ENCODE measurements at regions not wholly inside any gene's neighbourhood (a gene's known extent, or its start where the extent isn't known, plus 50 kb on each side); places are given as distances from the start of the nearest gene placed in this dataset.

DNA sequence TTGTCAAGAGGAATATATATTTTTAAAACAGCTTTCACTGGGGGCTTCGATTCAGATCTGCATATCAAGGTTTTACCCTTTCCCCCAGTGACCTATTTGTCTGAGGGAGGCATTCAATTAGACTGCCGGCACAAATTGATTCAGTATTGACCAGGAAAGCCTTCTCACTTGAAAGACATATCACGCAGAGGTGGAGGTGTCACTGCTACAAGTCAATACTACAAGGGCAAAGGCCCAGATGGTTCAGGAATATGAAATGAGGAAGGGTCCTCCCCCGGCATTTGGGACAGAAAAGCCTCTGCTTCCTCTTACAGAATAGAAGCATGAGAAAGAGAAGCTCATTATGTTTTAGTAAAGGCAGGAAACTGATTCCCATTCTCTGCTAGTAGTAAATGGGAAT is 383.6 kb downstream of the HNRNPD start:
- H3K9ac ChIP-seq (ENCODE audit: low read depth, low read length), result no peak overlapping the region
- H3K9me3 ChIP-seq (ENCODE audit: insufficient read depth, low read depth, low read length), result no peaks in the 10 kb centered on the region
- H3K4me1 ChIP-seq (ENCODE audit: insufficient read depth, low read length), result peaks cover 22% of the 10 kb centered on the region
- H3K36me3 ChIP-seq (ENCODE audit: insufficient read depth, low read depth, low read length), result no peaks in the 10 kb centered on the region
- no peak overlapping the region for H3K27ac ChIP-seq (ENCODE audit: low read length)
- no peaks in the 10 kb centered on the region for H3K27me3 ChIP-seq (ENCODE audit: insufficient read depth, low read length)
- no peak overlapping the region for H3K4me3 ChIP-seq (ENCODE audit: low read length)

- H3K36me3 ChIP-seq (ENCODE audit: insufficient read depth, low read depth, low read length), result no peaks in the 10 kb centered on the region
- peaks cover 22% of the 10 kb centered on the region for H3K4me1 ChIP-seq (ENCODE audit: insufficient read depth, low read length)
- H3K27me3 ChIP-seq (ENCODE audit: insufficient read depth, low read length), result no peaks in the 10 kb centered on the region
- no peak overlapping the region for H3K4me3 ChIP-seq (ENCODE audit: low read length)
- no peak overlapping the region for H3K9ac ChIP-seq (ENCODE audit: low read depth, low read length)
- no peaks in the 10 kb centered on the region for H3K9me3 ChIP-seq (ENCODE audit: insufficient read depth, low read depth, low read length)
- no peak overlapping the region for H3K27ac ChIP-seq (ENCODE audit: low read length)
Measured at GRCh38 chr4:81989202-81989601, 384.6 kb downstream of the HNRNPD start.

DNA sequence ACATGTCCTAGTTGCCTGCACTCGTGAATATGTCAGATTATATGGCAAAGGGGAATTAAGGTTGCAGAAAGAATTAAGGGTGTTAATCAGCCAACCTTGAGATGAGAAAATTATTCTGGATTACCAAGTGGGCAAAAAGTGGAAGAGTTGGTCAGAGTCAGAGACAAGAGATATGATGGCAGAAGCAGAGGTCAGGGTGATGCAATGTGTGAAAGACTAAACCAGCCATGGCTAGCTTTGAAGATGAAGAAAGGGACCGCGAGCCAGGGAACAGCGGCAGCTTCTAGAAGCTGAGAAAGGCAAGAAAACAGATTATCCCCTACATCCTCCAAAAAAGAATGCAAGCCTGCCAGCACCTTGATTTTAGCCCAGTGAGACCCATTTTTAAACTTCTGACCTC is 385.6 kb downstream of the HNRNPD start:
- H3K27ac ChIP-seq (ENCODE audit: low read length), result no peak overlapping the region
- H3K36me3 ChIP-seq (ENCODE audit: insufficient read depth, low read depth, low read length), result no peaks in the 10 kb centered on the region
- no peaks in the 10 kb centered on the region for H3K9me3 ChIP-seq (ENCODE audit: insufficient read depth, low read depth, low read length)
- H3K27me3 ChIP-seq (ENCODE audit: insufficient read depth, low read length), result no peaks in the 10 kb centered on the region
- H3K4me3 ChIP-seq (ENCODE audit: low read length), result no peak overlapping the region
- peaks cover 22% of the 10 kb centered on the region for H3K4me1 ChIP-seq (ENCODE audit: insufficient read depth, low read length)
- no peak overlapping the region for H3K9ac ChIP-seq (ENCODE audit: low read depth, low read length)

DNA sequence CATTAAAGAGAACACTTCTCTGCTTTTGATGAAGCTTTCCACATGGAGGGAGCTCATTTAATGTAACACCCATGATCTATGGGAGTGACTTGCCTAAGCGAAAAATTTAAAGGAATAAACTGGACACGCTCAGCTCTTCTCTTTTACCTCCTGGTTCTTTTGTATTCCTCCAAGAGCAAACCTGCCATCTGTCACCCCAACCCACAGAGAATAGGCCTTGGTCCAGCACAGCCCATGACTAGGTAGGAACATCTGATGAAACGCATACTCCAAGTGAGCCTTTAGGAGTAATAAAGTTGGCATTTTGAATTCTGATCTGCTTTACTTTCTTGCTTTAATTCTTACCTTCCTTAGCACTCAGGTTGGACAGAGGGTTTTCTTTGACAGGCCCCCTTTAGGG is 389.0 kb downstream of the HNRNPD start:
- H3K4me1 ChIP-seq (ENCODE audit: insufficient read depth, low read length), result peaks cover 7% of the 10 kb centered on the region
- H3K9me3 ChIP-seq (ENCODE audit: insufficient read depth, low read depth, low read length), result no peaks in the 10 kb centered on the region
- H3K4me3 ChIP-seq (ENCODE audit: low read length), result no peak overlapping the region
- no peaks in the 10 kb centered on the region for H3K27me3 ChIP-seq (ENCODE audit: insufficient read depth, low read length)
- no peak overlapping the region for H3K27ac ChIP-seq (ENCODE audit: low read length)
- H3K36me3 ChIP-seq (ENCODE audit: insufficient read depth, low read depth, low read length), result no peaks in the 10 kb centered on the region
- no peak overlapping the region for H3K9ac ChIP-seq (ENCODE audit: low read depth, low read length)

GRCh38 chr4:81982846-81983540 is 390.8 kb downstream of the HNRNPD start:
- Histone ChIP-seq H3K9me3 (ENCODE audit: insufficient read depth, low read depth, low read length) (no peaks in the 10 kb centered on the region), H3K27me3 (ENCODE audit: insufficient read depth, low read length) (no peaks in the 10 kb centered on the region), H3K36me3 (ENCODE audit: insufficient read depth, low read depth, low read length) (no peaks in the 10 kb centered on the region), H3K4me1 (ENCODE audit: insufficient read depth, low read length) (no peaks in the 10 kb centered on the region), H3K4me3 (ENCODE audit: low read length) (no peak overlapping the region), H3K9ac (ENCODE audit: low read depth, low read length) (no peak overlapping the region), H3K27ac (ENCODE audit: low read length) (no peak overlapping the region)

- Histone ChIP-seq H3K4me1 (ENCODE audit: insufficient read depth, low read length) (no peaks in the 10 kb centered on the region), H3K9me3 (ENCODE audit: insufficient read depth, low read depth, low read length) (no peaks in the 10 kb centered on the region), H3K27me3 (ENCODE audit: insufficient read depth, low read length) (no peaks in the 10 kb centered on the region), H3K36me3 (ENCODE audit: insufficient read depth, low read depth, low read length) (no peaks in the 10 kb centered on the region), H3K9ac (ENCODE audit: low read depth, low read length) (no peak overlapping the region), H3K27ac (ENCODE audit: low read length) (no peak overlapping the region), H3K4me3 (ENCODE audit: low read length) (no peak overlapping the region)
Measured at GRCh38 chr4:81981218-81981617, 392.6 kb downstream of the HNRNPD start.

- no peaks in the 10 kb centered on the region for H3K27me3 ChIP-seq (ENCODE audit: insufficient read depth, low read length)
- no peaks in the 10 kb centered on the region for H3K9me3 ChIP-seq (ENCODE audit: insufficient read depth, low read depth, low read length)
- H3K9ac ChIP-seq (ENCODE audit: low read depth, low read length), result no peak overlapping the region
- H3K36me3 ChIP-seq (ENCODE audit: insufficient read depth, low read depth, low read length), result no peaks in the 10 kb centered on the region
- H3K4me3 ChIP-seq (ENCODE audit: low read length), result no peak overlapping the region
- H3K4me1 ChIP-seq (ENCODE audit: insufficient read depth, low read length), result no peaks in the 10 kb centered on the region
- no peak overlapping the region for H3K27ac ChIP-seq (ENCODE audit: low read length)
Measured at GRCh38 chr4:81974523-81974922, 399.3 kb downstream of the HNRNPD start.

GRCh38 chr4:81971637-81972381 is 402.0 kb downstream of the HNRNPD start:
- Histone ChIP-seq H3K4me3 (ENCODE audit: low read length) (no peak overlapping the region), H3K4me1 (ENCODE audit: insufficient read depth, low read length) (no peaks in the 10 kb centered on the region), H3K9ac (ENCODE audit: low read depth, low read length) (no peak overlapping the region), H3K9me3 (ENCODE audit: insufficient read depth, low read depth, low read length) (no peaks in the 10 kb centered on the region), H3K27me3 (ENCODE audit: insufficient read depth, low read length) (no peaks in the 10 kb centered on the region), H3K27ac (ENCODE audit: low read length) (no peak overlapping the region), H3K36me3 (ENCODE audit: insufficient read depth, low read depth, low read length) (no peaks in the 10 kb centered on the region)

DNA sequence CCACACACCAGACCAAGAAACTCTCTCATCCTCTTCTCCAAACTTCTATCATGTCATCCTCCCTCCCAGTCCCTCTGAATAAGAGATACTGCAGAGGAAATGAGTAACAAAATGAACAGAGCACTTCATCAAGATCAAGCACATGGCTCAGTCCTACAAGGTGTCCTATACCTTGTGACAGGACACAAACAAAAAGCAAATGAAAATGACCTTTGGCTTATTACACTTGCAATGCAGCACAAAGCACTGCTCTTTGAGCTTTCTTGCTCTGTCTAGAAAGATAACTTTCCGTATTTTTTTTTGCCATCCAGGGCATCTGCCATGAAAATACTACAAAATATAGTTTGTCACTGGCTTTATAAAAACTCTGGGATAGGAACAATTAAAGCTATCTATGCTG is 402.7 kb downstream of the HNRNPD start:
- no peak overlapping the region for H3K9ac ChIP-seq (ENCODE audit: low read depth, low read length)
- no peak overlapping the region for H3K27ac ChIP-seq (ENCODE audit: low read length)
- H3K4me3 ChIP-seq (ENCODE audit: low read length), result no peak overlapping the region

DNA sequence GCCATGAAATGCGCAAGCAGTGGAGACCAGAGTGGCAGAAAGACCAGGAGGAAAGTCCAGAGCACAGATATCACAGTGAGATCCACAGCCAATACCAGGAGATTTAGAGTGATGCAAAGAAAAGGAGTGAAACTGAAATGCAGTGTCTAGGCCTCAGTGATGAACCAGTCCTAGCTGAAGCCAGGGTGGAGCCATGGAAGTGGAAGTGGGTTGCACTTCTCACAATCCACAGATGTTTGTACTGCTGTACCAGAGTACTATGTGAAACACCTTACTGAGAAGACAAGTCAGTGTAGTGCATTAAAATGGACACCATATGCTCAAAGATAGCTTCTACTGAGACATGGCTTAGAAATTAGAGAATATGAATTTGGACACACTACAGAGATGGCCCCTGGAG is 403.3 kb downstream of the HNRNPD start:
- no peaks in the 10 kb centered on the region for H3K4me1 ChIP-seq (ENCODE audit: insufficient read depth, low read length)
- H3K27me3 ChIP-seq (ENCODE audit: insufficient read depth, low read length), result no peaks in the 10 kb centered on the region
- H3K9me3 ChIP-seq (ENCODE audit: insufficient read depth, low read depth, low read length), result no peaks in the 10 kb centered on the region
- no peaks in the 10 kb centered on the region for H3K36me3 ChIP-seq (ENCODE audit: insufficient read depth, low read depth, low read length)
- no peak overlapping the region for H3K27ac ChIP-seq (ENCODE audit: low read length)
- H3K9ac ChIP-seq (ENCODE audit: low read depth, low read length), result no peak overlapping the region
- no peak overlapping the region for H3K4me3 ChIP-seq (ENCODE audit: low read length)

More for the DNA sequence above, 402.7 kb downstream of the HNRNPD start:
- Histone ChIP-seq H3K36me3 (ENCODE audit: insufficient read depth, low read depth, low read length) (no peaks in the 10 kb centered on the region), H3K4me1 (ENCODE audit: insufficient read depth, low read length) (no peaks in the 10 kb centered on the region), H3K9me3 (ENCODE audit: insufficient read depth, low read depth, low read length) (no peaks in the 10 kb centered on the region), H3K27me3 (ENCODE audit: insufficient read depth, low read length) (no peaks in the 10 kb centered on the region)

GRCh38 chr4:81966676-81967075 is 407.1 kb downstream of the HNRNPD start:
- Histone ChIP-seq H3K4me1 (ENCODE audit: insufficient read depth, low read length) (peaks cover 11% of the 10 kb centered on the region; the same call in 1 of the 2 replicates), H3K27me3 (ENCODE audit: insufficient read depth, low read length) (no peaks in the 10 kb centered on the region), H3K27ac (ENCODE audit: low read length) (no peak overlapping the region)

DNA sequence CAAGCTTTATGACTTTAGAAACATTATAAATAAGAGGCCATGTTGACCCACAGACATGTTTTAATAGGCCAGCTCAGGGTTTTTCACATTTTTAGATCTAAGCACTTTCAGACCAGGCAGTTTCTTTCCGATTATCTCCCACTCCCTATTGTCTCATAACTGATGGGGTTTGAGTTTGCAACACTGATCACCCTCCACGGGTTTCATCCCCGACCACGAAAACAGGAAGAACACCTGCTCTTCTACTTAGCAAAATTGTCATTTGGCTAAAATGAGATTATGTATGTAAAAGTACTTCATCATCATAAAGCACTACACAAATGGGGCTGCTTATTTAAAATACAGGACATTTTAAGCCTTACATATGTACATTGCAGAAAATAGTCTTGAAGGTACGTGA is 407.9 kb downstream of the HNRNPD start:
- Histone ChIP-seq H3K36me3 (ENCODE audit: insufficient read depth, low read depth, low read length) (no peaks in the 10 kb centered on the region), H3K9ac (ENCODE audit: low read depth, low read length) (no peak overlapping the region)

More at GRCh38 chr4:81966676-81967075, 407.1 kb downstream of the HNRNPD start:
- H3K9ac ChIP-seq (ENCODE audit: low read depth, low read length), result no peak overlapping the region
- H3K9me3 ChIP-seq (ENCODE audit: insufficient read depth, low read depth, low read length), result no peaks in the 10 kb centered on the region
- H3K4me3 ChIP-seq (ENCODE audit: low read length), result no peak overlapping the region
- no peaks in the 10 kb centered on the region for H3K36me3 ChIP-seq (ENCODE audit: insufficient read depth, low read depth, low read length)

More for the DNA sequence above, 407.9 kb downstream of the HNRNPD start:
- no peaks in the 10 kb centered on the region for H3K9me3 ChIP-seq (ENCODE audit: insufficient read depth, low read depth, low read length)
- no peak overlapping the region for H3K4me3 ChIP-seq (ENCODE audit: low read length)
- no peaks in the 10 kb centered on the region for H3K27me3 ChIP-seq (ENCODE audit: insufficient read depth, low read length)
- no peak overlapping the region for H3K27ac ChIP-seq (ENCODE audit: low read length)
- H3K4me1 ChIP-seq (ENCODE audit: insufficient read depth, low read length), result peaks cover 11% of the 10 kb centered on the region; the same call in 1 of the 2 replicates

Measured in iPS-20b (cell line).